Astrocyte (in vitro differentiated cells and primary cell): ENCODE measurements at regions not wholly inside any gene's neighbourhood (a gene's known extent, or its start where the extent isn't known, plus 50 kb on each side); places are given as distances from the start of the nearest gene placed in this dataset.

Experiments
- DNase-seq: peaks from one replicate; pipeline ENCODE4 v3.0.0-alpha.2; 2010; ENCODE audit warnings: low read depth
- FAIRE-seq: peaks from 2 replicates; lab custom pipeline; 2011; peaks lifted over from hg19 to GRCh38; lab: Jason Lieb, UNC
- H2AFZ ChIP-seq: 2 replicates; pipeline ENCODE4 v1.6.0; 2012; ENCODE audit warnings: low read depth, low read length, inconsistent platforms
- H3K27ac ChIP-seq: 2 replicates; pipeline ENCODE4 v1.5.1; 2011; ENCODE audit warnings: low read depth, low read length, inconsistent platforms
- H3K27me3 ChIP-seq: 2 replicates; pipeline ENCODE4 v1.6.0; 2011; ENCODE audit warnings: low read length, inconsistent platforms; ENCODE audit not compliant: insufficient read depth
- H3K36me3 ChIP-seq: 2 replicates; pipeline ENCODE4 v1.5.1; 2011; ENCODE audit warnings: low read length, inconsistent platforms; ENCODE audit not compliant: insufficient read depth
- H3K4me1 ChIP-seq: 2 replicates; pipeline ENCODE4 v1.5.1; 2011; ENCODE audit warnings: low read length, inconsistent platforms; ENCODE audit not compliant: insufficient read depth
- H3K4me2 ChIP-seq: 2 replicates; pipeline ENCODE4 v1.6.0; 2012; ENCODE audit warnings: low read length, inconsistent platforms
- H3K4me3 ChIP-seq: 2 replicates; pipeline ENCODE4 v1.5.1; 2011; ENCODE audit warnings: low read depth, mild to moderate bottlenecking, low read length, inconsistent platforms; ENCODE audit not compliant: insufficient read depth
- H3K79me2 ChIP-seq: 2 replicates; pipeline ENCODE4 v1.6.0; 2012; ENCODE audit warnings: mild to moderate bottlenecking, low read length, inconsistent platforms; ENCODE audit not compliant: insufficient read depth
- H3K9ac ChIP-seq: 2 replicates; pipeline ENCODE4 v1.6.0; 2012; ENCODE audit warnings: mild to moderate bottlenecking, low read length, inconsistent platforms
- H3K9me3 ChIP-seq: 2 replicates; pipeline ENCODE4 v1.5.1; 2012; ENCODE audit warnings: low read depth, mild to moderate bottlenecking, low read length, inconsistent platforms; ENCODE audit not compliant: insufficient read depth
- H4K20me1 ChIP-seq: 2 replicates; pipeline ENCODE4 v1.6.0; 2012; ENCODE audit warnings: low read length, inconsistent platforms; ENCODE audit not compliant: insufficient read depth
- H3K27ac Mint-ChIP-seq: one replicate; pipeline ENCODE4 v1.8.0; 2021; ENCODE audit warnings: mild to moderate bottlenecking, mixed read lengths; ENCODE audit not compliant: unreplicated experiment
- H3K27me3 Mint-ChIP-seq: one replicate; pipeline ENCODE4 v1.8.0; 2021; ENCODE audit warnings: low read depth, mixed read lengths; ENCODE audit not compliant: unreplicated experiment
- H3K36me3 Mint-ChIP-seq: one replicate; pipeline ENCODE4 v1.8.0; 2021; ENCODE audit warnings: low read depth, mixed read lengths; ENCODE audit not compliant: unreplicated experiment
- H3K4me1 Mint-ChIP-seq: one replicate; pipeline ENCODE4 v1.8.0; 2021; ENCODE audit warnings: low read depth, mixed read lengths; ENCODE audit not compliant: unreplicated experiment
- H3K4me3 Mint-ChIP-seq: one replicate; pipeline ENCODE4 v1.8.0; 2021; ENCODE audit warnings: mild to moderate bottlenecking, moderate library complexity, mixed read lengths; ENCODE audit not compliant: unreplicated experiment
- H3K9me3 Mint-ChIP-seq: one replicate; pipeline ENCODE4 v1.8.0; 2021; ENCODE audit warnings: mild to moderate bottlenecking, mixed read lengths; ENCODE audit not compliant: unreplicated experiment
- EZH2 ChIP-seq: IDR thresholded peaks from 2 replicates; pipeline ENCODE4 v1.6.1; 2012; ENCODE audit warnings: mild to moderate bottlenecking, low read length, inconsistent platforms; ENCODE audit not compliant: insufficient read depth
- TF ChIP-seq, protein P1 (sequence below): IDR thresholded peaks from 2 replicates; pipeline ENCODE4 v1.5.1; 2011; ENCODE audit warnings: low read depth, mild to moderate bottlenecking, inconsistent platforms, low read length, moderate library complexity; ENCODE audit not compliant: insufficient read depth

- peak overlapping the region; percentile 15 for H3K4me3 ChIP-seq
- H3K9me3 Mint-ChIP-seq: peaks cover 5% of the 10 kb centered on the region
- no peaks in the 10 kb centered on the region for H4K20me1 ChIP-seq
- H3K27ac Mint-ChIP-seq: peak overlapping the region; percentile 96
- H3K4me1 ChIP-seq: peaks cover 66% of the 10 kb centered on the region
- H3K36me3 Mint-ChIP-seq: peaks cover 3% of the 10 kb centered on the region
- H3K9me3 ChIP-seq: no peaks in the 10 kb centered on the region
- H3K27me3 ChIP-seq: no peaks in the 10 kb centered on the region
- H3K4me2 ChIP-seq: peak overlapping the region; percentile 58
- peaks cover 62% of the 10 kb centered on the region for H3K4me1 Mint-ChIP-seq
- peak overlapping the region; percentile 80 for H3K27ac ChIP-seq
- DNase-seq: peak; percentile 82
- TF ChIP-seq, protein P1, sequence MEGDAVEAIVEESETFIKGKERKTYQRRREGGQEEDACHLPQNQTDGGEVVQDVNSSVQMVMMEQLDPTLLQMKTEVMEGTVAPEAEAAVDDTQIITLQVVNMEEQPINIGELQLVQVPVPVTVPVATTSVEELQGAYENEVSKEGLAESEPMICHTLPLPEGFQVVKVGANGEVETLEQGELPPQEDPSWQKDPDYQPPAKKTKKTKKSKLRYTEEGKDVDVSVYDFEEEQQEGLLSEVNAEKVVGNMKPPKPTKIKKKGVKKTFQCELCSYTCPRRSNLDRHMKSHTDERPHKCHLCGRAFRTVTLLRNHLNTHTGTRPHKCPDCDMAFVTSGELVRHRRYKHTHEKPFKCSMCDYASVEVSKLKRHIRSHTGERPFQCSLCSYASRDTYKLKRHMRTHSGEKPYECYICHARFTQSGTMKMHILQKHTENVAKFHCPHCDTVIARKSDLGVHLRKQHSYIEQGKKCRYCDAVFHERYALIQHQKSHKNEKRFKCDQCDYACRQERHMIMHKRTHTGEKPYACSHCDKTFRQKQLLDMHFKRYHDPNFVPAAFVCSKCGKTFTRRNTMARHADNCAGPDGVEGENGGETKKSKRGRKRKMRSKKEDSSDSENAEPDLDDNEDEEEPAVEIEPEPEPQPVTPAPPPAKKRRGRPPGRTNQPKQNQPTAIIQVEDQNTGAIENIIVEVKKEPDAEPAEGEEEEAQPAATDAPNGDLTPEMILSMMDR: no peak
- TF ChIP-seq EZH2: no peak
- peak overlapping the region; percentile 67 for H3K9ac ChIP-seq
- no peaks in the 10 kb centered on the region for H3K27me3 Mint-ChIP-seq
- no peaks in the 10 kb centered on the region for H3K79me2 ChIP-seq
- peak overlapping the region; percentile 51 for H3K4me3 Mint-ChIP-seq
- H2AFZ ChIP-seq: no peak overlapping the region
- no peaks in the 10 kb centered on the region for H3K36me3 ChIP-seq
- no peak for FAIRE-seq
Measured at GRCh38 chr2:37583867-37584266, 87.6 kb downstream of the CDC42EP3 start.

DNA sequence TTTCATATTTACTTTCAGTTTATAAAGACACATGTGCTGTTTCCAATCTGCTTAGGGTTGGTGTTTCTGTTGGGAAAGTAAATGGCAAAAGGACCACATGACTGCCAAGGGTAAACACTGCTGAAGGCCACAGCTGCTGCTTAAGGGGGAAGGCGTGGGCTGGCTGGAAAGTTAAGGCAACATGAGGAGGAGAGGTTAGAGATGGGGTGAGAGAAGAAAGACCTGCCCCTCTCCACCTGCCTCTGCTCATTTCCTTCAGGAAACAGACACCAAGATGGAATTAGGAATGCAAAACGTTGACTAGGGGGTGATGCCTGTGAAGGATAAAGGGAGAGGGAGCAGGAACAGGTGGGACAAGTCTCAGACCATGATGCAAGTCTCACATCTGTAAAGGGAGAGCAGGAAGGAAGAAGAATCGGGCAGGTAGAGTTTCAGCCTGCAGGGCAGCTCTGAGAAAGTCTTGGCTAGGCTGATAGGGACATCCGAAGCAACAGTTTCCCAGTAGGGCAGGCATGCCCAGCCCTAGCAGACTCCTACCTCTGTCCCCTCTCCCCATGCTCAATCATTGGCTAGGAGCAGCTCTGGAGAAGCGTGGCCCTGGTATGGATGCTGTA, 86.0 kb downstream of the CDC42EP3 start:
- H3K4me2 ChIP-seq: peak overlapping the region; percentile 32
- peak overlapping the region; percentile 90 for H3K27ac ChIP-seq
- H3K9me3 ChIP-seq: no peaks in the 10 kb centered on the region
- H3K79me2 ChIP-seq: no peaks in the 10 kb centered on the region
- TF ChIP-seq, protein P1: no peak
- TF ChIP-seq EZH2: no peak
- Mint-ChIP-seq H3K4me3 (no peak overlapping the region), H3K27ac (peak overlapping the region; percentile 60), H3K4me1 (peaks cover 76% of the 10 kb centered on the region), H3K9me3 (no peaks in the 10 kb centered on the region), H3K27me3 (no peaks in the 10 kb centered on the region), H3K36me3 (no peaks in the 10 kb centered on the region)
- H2AFZ ChIP-seq: no peak overlapping the region
- H3K4me1 ChIP-seq: peaks cover 80% of the 10 kb centered on the region
- no peaks in the 10 kb centered on the region for H3K36me3 ChIP-seq
- DNase-seq (no peak), FAIRE-seq (no peak)
- peak overlapping the region; percentile 23 for H3K9ac ChIP-seq
- H3K27me3 ChIP-seq: no peaks in the 10 kb centered on the region
- no peak overlapping the region for H3K4me3 ChIP-seq
- no peaks in the 10 kb centered on the region for H4K20me1 ChIP-seq

DNA sequence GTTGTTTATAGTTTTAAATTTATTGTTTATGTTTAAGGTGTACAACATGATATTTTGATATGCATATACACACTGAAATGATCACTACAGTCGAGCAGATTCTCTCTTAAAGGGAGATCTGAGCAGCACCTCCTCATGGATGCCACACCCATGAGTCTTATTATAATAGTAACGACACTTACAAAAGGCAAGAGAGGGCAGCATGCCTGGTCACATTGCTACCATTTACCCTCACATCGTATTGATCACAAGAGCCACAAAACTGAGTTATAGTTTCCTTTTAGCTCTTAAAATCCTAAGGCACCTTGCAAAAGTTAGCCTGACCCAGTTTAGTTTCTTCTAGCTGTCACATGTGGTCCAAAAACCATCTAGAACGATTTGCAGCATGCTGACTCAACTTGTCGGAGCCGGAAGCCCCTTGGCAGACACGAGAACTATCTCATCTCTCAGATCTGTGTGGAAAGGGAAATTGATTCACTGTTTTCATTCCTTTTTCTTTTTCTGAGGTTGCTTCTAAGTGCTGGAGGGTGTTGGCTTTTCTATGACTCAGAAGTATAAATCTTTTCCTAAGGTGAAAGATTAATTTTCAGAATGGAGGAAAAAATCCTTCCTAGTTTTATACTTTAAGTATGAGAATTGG, 85.3 kb downstream of the CDC42EP3 start:
- Histone ChIP-seq H3K9ac (peak overlapping the region; percentile 62), H2AFZ (no peak overlapping the region), H3K4me2 (peak overlapping the region; percentile 70), H3K4me3 (no peak overlapping the region), H3K4me1 (peaks cover 84% of the 10 kb centered on the region), H3K27ac (peak overlapping the region; percentile 90), H3K9me3 (no peaks in the 10 kb centered on the region), H3K27me3 (no peaks in the 10 kb centered on the region), H3K36me3 (no peaks in the 10 kb centered on the region), H4K20me1 (no peaks in the 10 kb centered on the region), H3K79me2 (no peaks in the 10 kb centered on the region)
- Mint-ChIP-seq H3K27ac (peak overlapping the region; percentile 83), H3K4me3 (no peak overlapping the region), H3K9me3 (no peaks in the 10 kb centered on the region), H3K4me1 (peaks cover 81% of the 10 kb centered on the region), H3K27me3 (no peaks in the 10 kb centered on the region), H3K36me3 (no peaks in the 10 kb centered on the region)
- TF ChIP-seq EZH2: no peak
- TF ChIP-seq, protein P1: no peak
- peak; percentile 26 for FAIRE-seq
- DNase-seq: peak; percentile 98
